B cell (primary cell): ENCODE measurements at regions not wholly inside any gene's neighbourhood (a gene's known extent, or its start where the extent isn't known, plus 50 kb on each side); places are given as distances from the start of the nearest gene placed in this dataset.

Source experiments
- CTCF ChIP-seq: fragments of 200-600 bp; IDR thresholded peaks from one replicate; pipeline ENCODE4 v1.8.0; 2022; ENCODE audit warnings: antibody characterized with exemption, mild to moderate bottlenecking
- EZH2 ChIP-seq: IDR thresholded peaks from 2 replicates; pipeline ENCODE4 v1.6.1; 2012; ENCODE audit warnings: borderline replicate concordance, low read depth, mild to moderate bottlenecking, moderate library complexity, low read length; ENCODE audit not compliant: insufficient read depth, poor library complexity, severe bottlenecking

- TF ChIP-seq CTCF (no peak), EZH2 (no peak)
These were observed 73.9 kb upstream of the EMX2 start for GRCh38 chr10:117468665-117469064.
